ENCODE measurements at regions not wholly inside any gene's neighbourhood (a gene's known extent, or its start where the extent isn't known, plus 50 kb on each side); places are given as distances from the start of the nearest gene placed in this dataset.

- H3K36me3 ChIP-seq (ENCODE audit: control insufficient read depth, insufficient read depth, low read length), result no peaks in the 10 kb centered on the region
Observed at GRCh38 chr3:10577486-10577885, 72.1 kb upstream of the ATP2B2 start.

GRCh38 chr3:10580426-10580825 lies 75.0 kb upstream of the ATP2B2 start:
- Histone ChIP-seq H3K27me3 (ENCODE audit: control insufficient read depth, insufficient read depth, low read length) (peaks cover 2% of the 10 kb centered on the region), H3K4me3 (ENCODE audit: low read depth, low read length) (no peak overlapping the region), H3K36me3 (ENCODE audit: control insufficient read depth, insufficient read depth, low read length) (no peaks in the 10 kb centered on the region)
- TF ChIP-seq, protein P1, sequence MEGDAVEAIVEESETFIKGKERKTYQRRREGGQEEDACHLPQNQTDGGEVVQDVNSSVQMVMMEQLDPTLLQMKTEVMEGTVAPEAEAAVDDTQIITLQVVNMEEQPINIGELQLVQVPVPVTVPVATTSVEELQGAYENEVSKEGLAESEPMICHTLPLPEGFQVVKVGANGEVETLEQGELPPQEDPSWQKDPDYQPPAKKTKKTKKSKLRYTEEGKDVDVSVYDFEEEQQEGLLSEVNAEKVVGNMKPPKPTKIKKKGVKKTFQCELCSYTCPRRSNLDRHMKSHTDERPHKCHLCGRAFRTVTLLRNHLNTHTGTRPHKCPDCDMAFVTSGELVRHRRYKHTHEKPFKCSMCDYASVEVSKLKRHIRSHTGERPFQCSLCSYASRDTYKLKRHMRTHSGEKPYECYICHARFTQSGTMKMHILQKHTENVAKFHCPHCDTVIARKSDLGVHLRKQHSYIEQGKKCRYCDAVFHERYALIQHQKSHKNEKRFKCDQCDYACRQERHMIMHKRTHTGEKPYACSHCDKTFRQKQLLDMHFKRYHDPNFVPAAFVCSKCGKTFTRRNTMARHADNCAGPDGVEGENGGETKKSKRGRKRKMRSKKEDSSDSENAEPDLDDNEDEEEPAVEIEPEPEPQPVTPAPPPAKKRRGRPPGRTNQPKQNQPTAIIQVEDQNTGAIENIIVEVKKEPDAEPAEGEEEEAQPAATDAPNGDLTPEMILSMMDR (IDR thresholded peaks at IDR 0.05; ENCODE audit: insufficient read depth, low read length, severe bottlenecking), result no peak
- no peak for DNase-seq (ENCODE audit: low read depth)
- FAIRE-seq, result no peak

More at GRCh38 chr3:10577486-10577885, 72.1 kb upstream of the ATP2B2 start:
- H3K4me3 ChIP-seq (ENCODE audit: low read depth, low read length), result no peak overlapping the region
- no peak for FAIRE-seq
- H3K27me3 ChIP-seq (ENCODE audit: control insufficient read depth, insufficient read depth, low read length), result no peaks in the 10 kb centered on the region
- TF ChIP-seq, protein P1 (IDR thresholded peaks at IDR 0.05; ENCODE audit: insufficient read depth, low read length, severe bottlenecking), result no peak
- no peak for DNase-seq (ENCODE audit: low read depth)

DNA sequence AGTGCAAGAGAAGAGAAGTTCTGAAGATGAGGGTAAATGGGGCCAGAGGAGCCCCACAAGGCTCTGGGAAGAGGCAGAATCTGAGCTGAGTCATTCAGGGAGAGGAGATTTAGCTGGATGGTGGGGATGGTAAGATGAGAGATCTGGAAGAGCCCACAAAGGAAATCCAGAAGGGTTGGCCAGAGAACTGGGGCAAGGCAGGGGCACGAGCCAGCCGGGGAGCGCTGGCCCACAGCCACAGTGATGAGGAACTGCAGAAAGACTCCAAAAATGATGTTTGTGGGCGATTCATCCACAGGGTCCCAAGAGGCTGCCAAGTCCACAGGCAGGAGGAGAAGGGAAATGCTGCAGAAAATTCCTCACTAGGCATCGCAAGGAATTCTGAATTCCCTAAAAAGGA lies 75.9 kb upstream of the ATP2B2 start:
- TF ChIP-seq, protein P1 (IDR thresholded peaks at IDR 0.05; ENCODE audit: insufficient read depth, low read length, severe bottlenecking), result no peak
- FAIRE-seq (no peak), DNase-seq (ENCODE audit: low read depth) (no peak)
- Histone ChIP-seq H3K4me3 (ENCODE audit: low read depth, low read length) (no peak overlapping the region), H3K36me3 (ENCODE audit: control insufficient read depth, insufficient read depth, low read length) (no peaks in the 10 kb centered on the region), H3K27me3 (ENCODE audit: control insufficient read depth, insufficient read depth, low read length) (peaks cover 2% of the 10 kb centered on the region)

DNA sequence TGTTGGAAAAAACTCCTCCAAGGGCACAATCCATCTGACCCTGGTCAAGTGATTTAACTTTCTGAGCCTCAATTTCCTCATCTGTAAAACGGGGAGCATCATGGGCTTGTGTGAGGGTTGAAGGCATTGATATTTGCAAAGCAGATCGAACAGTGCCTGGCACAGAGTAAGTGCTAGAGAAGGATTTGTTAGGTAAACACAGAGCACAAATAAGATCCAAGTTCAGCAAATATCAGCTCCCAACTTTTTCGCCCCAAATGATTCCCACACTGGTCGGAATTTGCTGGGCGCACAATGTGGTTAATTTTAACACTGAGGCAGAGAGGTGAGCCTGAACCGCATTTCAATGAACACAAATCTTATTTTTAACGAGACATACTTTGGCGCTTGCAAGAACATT lies 76.3 kb upstream of the ATP2B2 start:
- TF ChIP-seq, protein P1 (IDR thresholded peaks at IDR 0.05; ENCODE audit: insufficient read depth, low read length, severe bottlenecking), result no peak
- DNase-seq (ENCODE audit: low read depth) (no peak), FAIRE-seq (no peak)
- Histone ChIP-seq H3K27me3 (ENCODE audit: control insufficient read depth, insufficient read depth, low read length) (peaks cover 2% of the 10 kb centered on the region), H3K36me3 (ENCODE audit: control insufficient read depth, insufficient read depth, low read length) (no peaks in the 10 kb centered on the region), H3K4me3 (ENCODE audit: low read depth, low read length) (no peak overlapping the region)

GRCh38 chr3:10582733-10583132 lies 77.3 kb upstream of the ATP2B2 start:
- H3K4me3 ChIP-seq (ENCODE audit: low read depth, low read length), result no peak overlapping the region
- FAIRE-seq (no peak), DNase-seq (ENCODE audit: low read depth) (no peak)
- peaks cover 2% of the 10 kb centered on the region for H3K27me3 ChIP-seq (ENCODE audit: control insufficient read depth, insufficient read depth, low read length)
- no peaks in the 10 kb centered on the region for H3K36me3 ChIP-seq (ENCODE audit: control insufficient read depth, insufficient read depth, low read length)
- TF ChIP-seq, protein P1 (IDR thresholded peaks at IDR 0.05; ENCODE audit: insufficient read depth, low read length, severe bottlenecking), result no peak

Data from bronchial epithelial cell (primary cell).